MM.1S (cell line): ENCODE measurements at regions not wholly inside any gene's neighbourhood (a gene's known extent, or its start where the extent isn't known, plus 50 kb on each side); places are given as distances from the start of the nearest gene placed in this dataset.

ENCODE experiments used
- CTCF ChIP-seq: fragments of 300-600 bp; sonication (generic); IDR thresholded peaks from 2 replicates; pipeline ENCODE4 v1.5.1; 2016; ENCODE audit warnings: antibody characterized with exemption, low read length, mixed read lengths
- EZH2phosphoT487 ChIP-seq: fragments of 300-600 bp; sonication (generic); IDR thresholded peaks from 2 replicates; pipeline ENCODE4 v1.6.1; 2018; ENCODE audit warnings: antibody characterized with exemption, low read length

DNA sequence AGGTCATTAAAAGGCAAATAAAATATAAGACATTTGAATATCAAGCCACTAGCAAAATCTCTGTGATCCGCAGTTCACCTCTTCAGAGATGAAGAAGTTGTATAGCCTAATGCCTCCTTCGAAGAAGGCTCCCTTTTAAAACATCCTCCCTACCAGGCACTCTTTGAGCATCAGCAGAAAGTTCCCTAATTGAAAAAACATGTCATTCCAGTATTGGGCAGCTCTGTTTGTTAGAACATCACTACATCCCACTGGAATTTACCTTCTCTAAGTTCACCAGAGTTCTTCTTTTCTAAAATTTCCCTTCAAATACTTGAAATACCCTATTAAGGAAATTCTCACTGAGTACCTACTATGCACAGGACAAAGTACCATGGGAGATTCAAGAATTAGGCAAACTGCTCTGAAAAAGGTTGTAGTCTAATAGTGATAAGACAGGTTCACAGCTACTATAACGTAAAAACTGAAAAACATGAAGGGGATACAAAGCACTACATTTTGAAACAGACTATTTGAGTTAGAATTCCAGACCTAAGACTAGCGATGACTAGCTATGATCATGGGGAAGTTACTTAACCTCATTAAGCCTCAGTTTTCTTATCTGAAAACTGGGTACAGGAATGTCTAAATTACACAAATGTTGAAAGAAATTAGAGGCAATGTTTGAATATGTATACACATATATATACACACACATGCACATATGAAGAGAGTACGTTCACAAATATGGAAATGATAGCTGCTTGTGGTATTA lies 128.7 kb downstream of the ELAPOR2 start:
- TF ChIP-seq CTCF (no peak), EZH2phosphoT487 (no peak)
